Lower leg skin (tissue), 3 donors: ENCODE measurements at regions not wholly inside any gene's neighbourhood (a gene's known extent, or its start where the extent isn't known, plus 50 kb on each side); places are given as distances from the start of the nearest gene placed in this dataset.

Source experiments
- CTCF ChIP-seq, 3 donors: fragments of 450-650 bp; IDR thresholded peaks; one replicate each; pipeline ENCODE4 v1.5.1; 2016; ENCODE audit warnings: antibody characterized with exemption in 3 of 3, mild to moderate bottlenecking in 3 of 3, moderate library complexity in 2 of 3
- POLR2A ChIP-seq, 2 donors: fragments of 450-650 bp; IDR thresholded peaks; one replicate each; pipeline ENCODE4 v1.6.1; 2016 to 2017; ENCODE audit warnings: antibody characterized with exemption in 2 of 2, mild to moderate bottlenecking in 1 of 2, moderate library complexity in 1 of 2

- TF ChIP-seq CTCF (IDR thresholded peaks at IDR 0.05) (no peak), POLR2A (IDR thresholded peaks at IDR 0.05) (no peak)
Observed at GRCh38 chr2:215832791-215833190, 180.6 kb downstream of the MREG start.
